Astrocyte (in vitro differentiated cells and primary cell): ENCODE measurements at regions not wholly inside any gene's neighbourhood (a gene's known extent, or its start where the extent isn't known, plus 50 kb on each side); places are given as distances from the start of the nearest gene placed in this dataset.
"Not testable (repeated sequence)": the region's sequence is repeated elsewhere in the genome, so short reads cannot be mapped to it uniquely, and the experiment has no call there.

ENCODE experiments used
- DNase-seq: peaks from one replicate; pipeline ENCODE4 v3.0.0-alpha.2; 2010; ENCODE audit warnings: low read depth
- FAIRE-seq: peaks from 2 replicates; lab custom pipeline; 2011; peaks lifted over from hg19 to GRCh38; lab: Jason Lieb, UNC
- H2AFZ ChIP-seq: 2 replicates; pipeline ENCODE4 v1.6.0; 2012; ENCODE audit warnings: low read depth, low read length, inconsistent platforms
- H3K27ac ChIP-seq: 2 replicates; pipeline ENCODE4 v1.5.1; 2011; ENCODE audit warnings: low read depth, low read length, inconsistent platforms
- H3K27me3 ChIP-seq: 2 replicates; pipeline ENCODE4 v1.6.0; 2011; ENCODE audit warnings: low read length, inconsistent platforms; ENCODE audit not compliant: insufficient read depth
- H3K36me3 ChIP-seq: 2 replicates; pipeline ENCODE4 v1.5.1; 2011; ENCODE audit warnings: low read length, inconsistent platforms; ENCODE audit not compliant: insufficient read depth
- H3K4me1 ChIP-seq: 2 replicates; pipeline ENCODE4 v1.5.1; 2011; ENCODE audit warnings: low read length, inconsistent platforms; ENCODE audit not compliant: insufficient read depth
- H3K4me2 ChIP-seq: 2 replicates; pipeline ENCODE4 v1.6.0; 2012; ENCODE audit warnings: low read length, inconsistent platforms
- H3K4me3 ChIP-seq: 2 replicates; pipeline ENCODE4 v1.5.1; 2011; ENCODE audit warnings: low read depth, mild to moderate bottlenecking, low read length, inconsistent platforms; ENCODE audit not compliant: insufficient read depth
- H3K79me2 ChIP-seq: 2 replicates; pipeline ENCODE4 v1.6.0; 2012; ENCODE audit warnings: mild to moderate bottlenecking, low read length, inconsistent platforms; ENCODE audit not compliant: insufficient read depth
- H3K9ac ChIP-seq: 2 replicates; pipeline ENCODE4 v1.6.0; 2012; ENCODE audit warnings: mild to moderate bottlenecking, low read length, inconsistent platforms
- H3K9me3 ChIP-seq: 2 replicates; pipeline ENCODE4 v1.5.1; 2012; ENCODE audit warnings: low read depth, mild to moderate bottlenecking, low read length, inconsistent platforms; ENCODE audit not compliant: insufficient read depth
- H4K20me1 ChIP-seq: 2 replicates; pipeline ENCODE4 v1.6.0; 2012; ENCODE audit warnings: low read length, inconsistent platforms; ENCODE audit not compliant: insufficient read depth
- H3K27ac Mint-ChIP-seq: one replicate; pipeline ENCODE4 v1.8.0; 2021; ENCODE audit warnings: mild to moderate bottlenecking, mixed read lengths; ENCODE audit not compliant: unreplicated experiment
- H3K27me3 Mint-ChIP-seq: one replicate; pipeline ENCODE4 v1.8.0; 2021; ENCODE audit warnings: low read depth, mixed read lengths; ENCODE audit not compliant: unreplicated experiment
- H3K36me3 Mint-ChIP-seq: one replicate; pipeline ENCODE4 v1.8.0; 2021; ENCODE audit warnings: low read depth, mixed read lengths; ENCODE audit not compliant: unreplicated experiment
- H3K4me1 Mint-ChIP-seq: one replicate; pipeline ENCODE4 v1.8.0; 2021; ENCODE audit warnings: low read depth, mixed read lengths; ENCODE audit not compliant: unreplicated experiment
- H3K4me3 Mint-ChIP-seq: one replicate; pipeline ENCODE4 v1.8.0; 2021; ENCODE audit warnings: mild to moderate bottlenecking, moderate library complexity, mixed read lengths; ENCODE audit not compliant: unreplicated experiment
- H3K9me3 Mint-ChIP-seq: one replicate; pipeline ENCODE4 v1.8.0; 2021; ENCODE audit warnings: mild to moderate bottlenecking, mixed read lengths; ENCODE audit not compliant: unreplicated experiment
- CTCF ChIP-seq: IDR thresholded peaks from 2 replicates; pipeline ENCODE4 v1.5.1; 2011; ENCODE audit warnings: low read depth, mild to moderate bottlenecking, inconsistent platforms, low read length, moderate library complexity; ENCODE audit not compliant: insufficient read depth
- EZH2 ChIP-seq: IDR thresholded peaks from 2 replicates; pipeline ENCODE4 v1.6.1; 2012; ENCODE audit warnings: mild to moderate bottlenecking, low read length, inconsistent platforms; ENCODE audit not compliant: insufficient read depth

GRCh38 chr5:126027149-126027548 lies 396.1 kb upstream of the GRAMD2B start:
- DNase-seq, result no peak
- no peaks in the 10 kb centered on the region for H3K36me3 Mint-ChIP-seq
- no peak for TF ChIP-seq EZH2
- no peak for TF ChIP-seq CTCF
- Histone ChIP-seq H3K9me3 (peaks cover 3% of the 10 kb centered on the region), H3K4me1 (no peaks in the 10 kb centered on the region), H3K27ac (no peak overlapping the region), H3K9ac (no peak overlapping the region), H4K20me1 (no peaks in the 10 kb centered on the region), H2AFZ (no peak overlapping the region), H3K4me2 (no peak overlapping the region), H3K27me3 (no peaks in the 10 kb centered on the region), H3K4me3 (no peak overlapping the region), H3K36me3 (no peaks in the 10 kb centered on the region), H3K79me2 (no peaks in the 10 kb centered on the region)
- peaks cover 2% of the 10 kb centered on the region for H3K4me1 Mint-ChIP-seq
- H3K9me3 Mint-ChIP-seq, result peaks cover 26% of the 10 kb centered on the region
- FAIRE-seq, result no peak
- H3K4me3 Mint-ChIP-seq, result no peak overlapping the region
- H3K27me3 Mint-ChIP-seq, result no peaks in the 10 kb centered on the region
- no peak overlapping the region for H3K27ac Mint-ChIP-seq

DNA sequence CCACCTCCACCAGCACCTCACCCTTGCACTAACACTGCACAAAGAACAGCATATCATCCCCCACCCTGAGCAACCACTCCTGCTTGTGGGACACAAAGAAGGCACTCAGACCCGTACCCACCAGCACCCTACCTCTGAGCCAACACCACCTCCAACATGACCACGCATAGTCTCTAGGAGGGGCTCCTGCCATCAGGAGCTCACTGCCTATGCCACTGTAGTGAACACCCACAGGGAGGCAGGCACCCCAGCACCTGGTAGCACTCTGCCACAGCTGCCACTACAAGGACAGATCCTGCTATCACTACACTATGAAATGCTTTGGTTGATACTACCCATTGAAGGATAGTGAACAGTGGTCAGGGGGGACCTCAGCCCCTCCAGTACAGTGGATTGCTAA lies 395.6 kb upstream of the GRAMD2B start:
- no peak overlapping the region for H3K9ac ChIP-seq
- FAIRE-seq (no peak), DNase-seq (no peak)
- H3K4me3 ChIP-seq, result no peak overlapping the region
- H3K4me2 ChIP-seq, result no peak overlapping the region
- Mint-ChIP-seq H3K4me1 (peaks cover 2% of the 10 kb centered on the region), H3K4me3 (no peak overlapping the region), H3K27ac (no peak overlapping the region), H3K9me3 (peaks cover 22% of the 10 kb centered on the region), H3K27me3 (no peaks in the 10 kb centered on the region), H3K36me3 (no peaks in the 10 kb centered on the region)
- peaks cover 3% of the 10 kb centered on the region for H3K9me3 ChIP-seq
- H3K4me1 ChIP-seq, result no peaks in the 10 kb centered on the region
- H4K20me1 ChIP-seq, result no peaks in the 10 kb centered on the region
- no peaks in the 10 kb centered on the region for H3K36me3 ChIP-seq
- no peak overlapping the region for H2AFZ ChIP-seq
- no peaks in the 10 kb centered on the region for H3K79me2 ChIP-seq
- no peaks in the 10 kb centered on the region for H3K27me3 ChIP-seq
- H3K27ac ChIP-seq, result no peak overlapping the region
- no peak for TF ChIP-seq CTCF
- no peak for TF ChIP-seq EZH2

DNA sequence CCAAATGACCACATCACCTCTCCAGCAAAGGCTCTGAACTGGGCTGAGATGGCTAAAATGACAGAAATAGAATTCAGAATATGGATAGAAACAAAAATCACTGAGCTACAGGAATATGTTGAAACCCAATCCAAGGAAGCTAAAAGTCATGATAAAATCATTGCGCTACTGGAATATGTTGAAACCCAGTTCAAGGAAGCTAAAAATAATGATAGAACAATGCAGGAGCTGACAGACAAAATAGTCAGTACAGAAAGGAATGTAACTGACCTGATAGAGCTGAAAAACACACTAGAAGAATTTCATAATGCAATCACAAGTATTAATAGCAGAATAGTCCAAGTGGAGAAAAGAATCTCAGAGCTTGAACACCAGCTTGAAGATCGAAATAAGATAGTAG lies 394.9 kb upstream of the GRAMD2B start:
- Histone ChIP-seq H2AFZ (no peak overlapping the region), H3K36me3 (no peaks in the 10 kb centered on the region), H3K27ac (no peak overlapping the region), H3K9me3 (peaks cover 3% of the 10 kb centered on the region), H3K79me2 (no peaks in the 10 kb centered on the region), H3K4me3 (no peak overlapping the region), H3K4me2 (no peak overlapping the region), H3K4me1 (no peaks in the 10 kb centered on the region), H3K9ac (no peak overlapping the region), H4K20me1 (no peaks in the 10 kb centered on the region), H3K27me3 (no peaks in the 10 kb centered on the region)
- Mint-ChIP-seq H3K27me3 (no peaks in the 10 kb centered on the region), H3K27ac (no peak overlapping the region), H3K9me3 (peaks cover 22% of the 10 kb centered on the region), H3K4me3 (no peak overlapping the region), H3K4me1 (peaks cover 2% of the 10 kb centered on the region), H3K36me3 (no peaks in the 10 kb centered on the region)
- FAIRE-seq (no peak), DNase-seq (no peak)
- no peak for TF ChIP-seq EZH2
- TF ChIP-seq CTCF, result no peak

GRCh38 chr5:126029282-126029681 lies 393.9 kb upstream of the GRAMD2B start:
- DNase-seq, H3K9me3 ChIP-seq, H3K4me3 Mint-ChIP-seq, H3K4me3 ChIP-seq, H3K27ac ChIP-seq, H4K20me1 ChIP-seq, H3K27me3 Mint-ChIP-seq, H2AFZ ChIP-seq, FAIRE-seq, H3K4me1 ChIP-seq, H3K36me3 Mint-ChIP-seq, H3K36me3 ChIP-seq, H3K79me2 ChIP-seq, H3K27me3 ChIP-seq, H3K4me1 Mint-ChIP-seq, H3K27ac Mint-ChIP-seq, H3K9ac ChIP-seq, H3K4me2 ChIP-seq: not testable (repeated sequence)
- H3K9me3 Mint-ChIP-seq, result peaks cover 22% of the 10 kb centered on the region
